NCI-H2227 (cell line): ENCODE measurements at regions not wholly inside any gene's neighbourhood (a gene's known extent, or its start where the extent isn't known, plus 50 kb on each side); places are given as distances from the start of the nearest gene placed in this dataset.
"Not testable (repeated sequence)": the region's sequence is repeated elsewhere in the genome, so short reads cannot be mapped to it uniquely, and the experiment has no call there.

Experiments
- DNase-seq: peaks from one replicate; lab custom pipeline; 2025; ENCODE audit not compliant: unreplicated experiment; lab: John Stamatoyannopoulos, UW

GRCh38 chr5:97478483-97478882 lies 295.4 kb upstream of the RIOK2 start:
- DNase-seq: no peak

GRCh38 chr5:97480313-97480712 lies 297.3 kb upstream of the RIOK2 start:
- no peak for DNase-seq

GRCh38 chr5:97488126-97488668 lies 305.1 kb upstream of the RIOK2 start:
- DNase-seq: no peak

- no peak for DNase-seq
Measured at GRCh38 chr5:97489010-97489840, 306.2 kb upstream of the RIOK2 start.

GRCh38 chr5:97494465-97494864 lies 311.4 kb upstream of the RIOK2 start:
- no peak for DNase-seq

- no peak for DNase-seq
Measured at GRCh38 chr5:97495301-97495700, 312.3 kb upstream of the RIOK2 start.

- DNase-seq: no peak
Measured at GRCh38 chr5:97496037-97496436, 313.0 kb upstream of the RIOK2 start.

- no peak for DNase-seq
Measured at GRCh38 chr5:97498657-97499056, 315.6 kb upstream of the RIOK2 start.

- no peak for DNase-seq
Measured at GRCh38 chr5:97499605-97500004, 316.6 kb upstream of the RIOK2 start.

GRCh38 chr5:97501286-97501964 lies 318.4 kb upstream of the RIOK2 start:
- no peak for DNase-seq

- DNase-seq: no peak
Measured at GRCh38 chr5:97501965-97502305, 318.9 kb upstream of the RIOK2 start.

GRCh38 chr5:97508864-97509263 lies 325.8 kb upstream of the RIOK2 start:
- DNase-seq: no peak

GRCh38 chr5:97519565-97519964 lies 336.5 kb upstream of the RIOK2 start:
- DNase-seq: not testable (repeated sequence)

- not testable (repeated sequence) for DNase-seq
Measured at GRCh38 chr5:97523336-97523735, 340.3 kb upstream of the RIOK2 start.

GRCh38 chr5:97525780-97526179 lies 342.7 kb upstream of the RIOK2 start:
- no peak for DNase-seq

- no peak for DNase-seq
Measured at GRCh38 chr5:97528941-97529340, 345.9 kb upstream of the RIOK2 start.

GRCh38 chr5:97529354-97529985 lies 346.4 kb upstream of the RIOK2 start:
- DNase-seq: no peak

- DNase-seq: no peak
Measured at GRCh38 chr5:97531549-97531948, 348.5 kb upstream of the RIOK2 start.

GRCh38 chr5:97534166-97534565 lies 351.1 kb upstream of the RIOK2 start:
- DNase-seq: no peak

GRCh38 chr5:97536683-97537082 lies 353.6 kb upstream of the RIOK2 start:
- no peak for DNase-seq

- DNase-seq: no peak
Measured at GRCh38 chr5:97538912-97539311, 355.9 kb upstream of the RIOK2 start.

- no peak for DNase-seq
Measured at GRCh38 chr5:97541864-97542263, 358.8 kb upstream of the RIOK2 start.
